PC-9 (cell line): ENCODE measurements at regions not wholly inside any gene's neighbourhood (a gene's known extent, or its start where the extent isn't known, plus 50 kb on each side); places are given as distances from the start of the nearest gene placed in this dataset.

Experiments used
- BruUV-seq: library from RNA; stranded (reverse); fragments of 400-500 nt; replicated peaks from 2 replicates; lab custom pipeline; 2021; lab: Mats Ljungman, UMichigan
- CTCF ChIA-PET: fragments of 300-600 bp; sonication (Branson Sonifier 250); formaldehyde crosslinking; loops from one replicate; lab custom pipeline; 2022; ENCODE audit warnings: antibody characterized with exemption; lab: Charles Lee
- POLR2A ChIA-PET: fragments of 300-600 bp; sonication (Branson Sonifier 250); formaldehyde crosslinking; loops from one replicate; lab custom pipeline; 2022; ENCODE audit warnings: antibody characterized with exemption; ENCODE audit not compliant: unreplicated experiment; lab: Charles Lee
- DNase-seq, 2 experiments: peaks; one replicate each; pipeline versions ENCODE4 v3.0.0 to v3.0.0-alpha.2; 2015 to 2022; ENCODE audit warnings: mixed read lengths in 1 of 2
- H2AFZ ChIP-seq: fragments of 200-600 bp; sonication (generic); 2 replicates; pipeline ENCODE4 v1.8.1; 2017; ENCODE audit warnings: antibody characterized with exemption
- H3F3A ChIP-seq: fragments of 200-600 bp; sonication (generic); 2 replicates; pipeline ENCODE4 v1.8.1; 2017; ENCODE audit warnings: antibody characterized with exemption, mild to moderate bottlenecking, low read depth; ENCODE audit not compliant: insufficient read depth
- H3K27ac ChIP-seq: fragments of 200-600 bp; sonication (generic); 2 replicates; pipeline ENCODE4 v1.6.1; 2016; ENCODE audit warnings: mixed run types
- H3K27me3 ChIP-seq: fragments of 200-600 bp; sonication (generic); 2 replicates; pipeline ENCODE4 v1.6.1; 2016; ENCODE audit warnings: low read depth, mixed run types; ENCODE audit not compliant: insufficient read depth
- H3K36me3 ChIP-seq: fragments of 200-600 bp; sonication (generic); 2 replicates; pipeline ENCODE4 v1.6.1; 2016; ENCODE audit warnings: low read depth, mixed run types
- H3K4me1 ChIP-seq: fragments of 200-600 bp; sonication (generic); replicated peaks from 2 replicates; pipeline ENCODE4 v1.6.1; 2016; ENCODE audit warnings: mixed run types; ENCODE audit not compliant: insufficient read depth
- H3K4me2 ChIP-seq: fragments of 200-600 bp; sonication (generic); 2 replicates; pipeline ENCODE4 v1.6.1; 2017; ENCODE audit warnings: mixed run types
- H3K4me3 ChIP-seq: fragments of 200-600 bp; sonication (generic); 2 replicates; pipeline ENCODE4 v1.6.1; 2016; ENCODE audit warnings: mixed run types
- H3K79me2 ChIP-seq: fragments of 200-600 bp; sonication (generic); 2 replicates; pipeline ENCODE4 v1.6.1; 2017; ENCODE audit warnings: low read depth, mixed run types
- H3K9me2 ChIP-seq: fragments of 200-600 bp; sonication (generic); 2 replicates; pipeline ENCODE4 v1.8.1; 2017; ENCODE audit warnings: mild to moderate bottlenecking; ENCODE audit not compliant: insufficient read depth
- H3K9me3 ChIP-seq: fragments of 200-600 bp; sonication (generic); 2 replicates; pipeline ENCODE4 v1.8.1; 2016; ENCODE audit warnings: low read depth; ENCODE audit not compliant: insufficient read depth
- H4K20me1 ChIP-seq: fragments of 200-600 bp; sonication (generic); 2 replicates; pipeline ENCODE4 v1.8.1; 2017; ENCODE audit not compliant: insufficient read depth
- EZH2 ChIP-seq: fragments of 200-600 bp; sonication (generic); IDR thresholded peaks from 2 replicates; pipeline ENCODE4 v1.8.0; 2017; ENCODE audit warnings: antibody characterized with exemption, low read depth
- intact Hi-C: fragments of 100-400 bp; cut with micrococcal nuclease; formaldehyde crosslinking; loops from one replicate; pipeline ENCODE4 v1.10.0; 2022; ENCODE audit not compliant: unreplicated experiment
- TF ChIP-seq, protein P1 (sequence below): fragments of 200-600 bp; sonication (generic); conservative IDR thresholded peaks from 2 replicates; pipeline ENCODE4 v1.6.1; 2017; ENCODE audit warnings: mixed run types, antibody characterized with exemption, mild to moderate bottlenecking, moderate library complexity

DNA sequence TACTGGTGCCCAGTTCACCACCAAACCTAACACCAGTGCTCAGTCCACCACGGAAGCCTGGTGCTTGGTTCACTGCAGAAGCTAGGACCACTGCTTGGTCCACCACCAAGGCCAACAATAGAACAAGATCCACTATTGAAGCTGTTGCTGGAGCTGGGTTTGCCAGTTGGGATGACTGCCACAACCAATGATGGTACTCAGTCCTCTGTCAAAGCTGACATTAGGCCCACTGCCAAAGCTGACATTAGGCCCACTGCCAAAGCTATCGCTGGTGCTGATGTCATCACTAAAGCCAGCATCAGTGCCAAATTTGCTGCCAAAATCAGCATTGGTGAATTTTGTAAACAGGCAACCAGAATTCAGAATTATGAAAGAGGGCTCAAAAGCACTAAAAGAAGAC, 1850.2 kb upstream of the RAG2 start:
- Histone ChIP-seq H3K9me2 (0 out of 2 replicates have a peak, but pooled peaks cover 4% of the 10 kb centered on the region), H3K27me3 (no peaks in the 10 kb centered on the region), H3K79me2 (no peaks in the 10 kb centered on the region), H3K36me3 (no peaks in the 10 kb centered on the region), H3K4me3 (no peak overlapping the region), H3F3A (no peaks in the 10 kb centered on the region), H3K27ac (no peak overlapping the region), H3K4me1 (no peaks in the 10 kb centered on the region), H2AFZ (no peak overlapping the region), H4K20me1 (no peaks in the 10 kb centered on the region), H3K9me3 (no peaks in the 10 kb centered on the region), H3K4me2 (no peak overlapping the region)
- TF ChIP-seq, protein P1, sequence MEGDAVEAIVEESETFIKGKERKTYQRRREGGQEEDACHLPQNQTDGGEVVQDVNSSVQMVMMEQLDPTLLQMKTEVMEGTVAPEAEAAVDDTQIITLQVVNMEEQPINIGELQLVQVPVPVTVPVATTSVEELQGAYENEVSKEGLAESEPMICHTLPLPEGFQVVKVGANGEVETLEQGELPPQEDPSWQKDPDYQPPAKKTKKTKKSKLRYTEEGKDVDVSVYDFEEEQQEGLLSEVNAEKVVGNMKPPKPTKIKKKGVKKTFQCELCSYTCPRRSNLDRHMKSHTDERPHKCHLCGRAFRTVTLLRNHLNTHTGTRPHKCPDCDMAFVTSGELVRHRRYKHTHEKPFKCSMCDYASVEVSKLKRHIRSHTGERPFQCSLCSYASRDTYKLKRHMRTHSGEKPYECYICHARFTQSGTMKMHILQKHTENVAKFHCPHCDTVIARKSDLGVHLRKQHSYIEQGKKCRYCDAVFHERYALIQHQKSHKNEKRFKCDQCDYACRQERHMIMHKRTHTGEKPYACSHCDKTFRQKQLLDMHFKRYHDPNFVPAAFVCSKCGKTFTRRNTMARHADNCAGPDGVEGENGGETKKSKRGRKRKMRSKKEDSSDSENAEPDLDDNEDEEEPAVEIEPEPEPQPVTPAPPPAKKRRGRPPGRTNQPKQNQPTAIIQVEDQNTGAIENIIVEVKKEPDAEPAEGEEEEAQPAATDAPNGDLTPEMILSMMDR: no peak
- TF ChIP-seq EZH2: no peak
- ChIA-PET CTCF (no interaction called here), POLR2A (no interaction called here)
- no TSS peak for BruUV-seq
- no peak for DNase-seq
- intact Hi-C loops: no loop called here

DNA sequence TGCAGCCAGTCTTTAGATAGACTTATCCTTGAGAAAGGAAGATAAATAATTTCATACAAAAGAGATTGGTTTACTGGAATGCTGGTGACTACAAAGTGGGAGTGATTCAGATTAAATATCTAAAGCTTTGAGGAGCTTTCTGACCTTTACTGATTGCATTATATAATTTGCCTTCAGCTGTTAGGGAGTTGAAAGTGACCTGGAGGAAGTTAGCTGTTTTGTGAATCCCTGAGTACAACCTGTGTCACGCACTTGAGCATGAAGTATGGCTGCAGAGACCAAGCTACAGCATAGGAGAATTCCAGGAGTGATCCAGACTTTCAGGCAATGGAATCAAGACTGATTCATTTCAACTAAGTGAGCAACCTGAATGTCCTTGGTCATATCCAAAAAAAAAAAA, 1848.3 kb upstream of the RAG2 start:
- Histone ChIP-seq H3K27ac (no peak overlapping the region), H3K9me2 (0 out of 2 replicates have a peak, but pooled peaks cover 4% of the 10 kb centered on the region), H3K27me3 (no peaks in the 10 kb centered on the region), H3K36me3 (no peaks in the 10 kb centered on the region), H4K20me1 (no peaks in the 10 kb centered on the region), H3K4me1 (no peaks in the 10 kb centered on the region), H3K4me2 (no peak overlapping the region), H3K79me2 (no peaks in the 10 kb centered on the region), H3F3A (no peaks in the 10 kb centered on the region), H3K9me3 (no peaks in the 10 kb centered on the region), H3K4me3 (no peak overlapping the region), H2AFZ (no peak overlapping the region)
- DNase-seq: peak in 1 of 2 experiments; percentile 3
- ChIA-PET CTCF (interaction anchor here (0.7 kb wide), 1 partner anchor 237 kb away, joined by 5 read pairs; no protein-coding TSS in a partner anchor), POLR2A (interaction anchor here (0.6 kb wide), 1 partner anchor 390 kb away, joined by 7 read pairs; no protein-coding TSS in a partner anchor)
- TF ChIP-seq, protein P1: no peak
- TF ChIP-seq EZH2: no peak
- BruUV-seq: no TSS peak
- intact Hi-C loops: no loop called here

DNA sequence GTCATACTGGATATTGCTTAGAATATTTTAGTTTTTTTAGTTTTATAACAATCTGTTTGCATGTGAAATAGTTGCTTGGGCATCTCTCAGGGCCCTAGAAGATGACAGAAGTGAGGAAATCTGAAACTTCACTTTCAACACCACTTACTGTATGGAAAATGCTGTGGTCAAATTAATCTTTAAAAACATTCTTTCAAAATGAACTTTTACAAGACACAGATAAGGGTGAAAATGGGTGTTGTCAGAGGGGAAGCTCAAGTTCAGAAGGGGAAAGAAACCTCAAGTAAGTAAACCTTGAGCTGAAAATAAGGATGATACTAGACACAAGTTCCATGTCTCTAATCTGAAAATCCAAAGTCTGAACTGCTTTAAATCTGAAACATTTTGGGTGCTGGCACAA, 1840.1 kb upstream of the RAG2 start:
- no peaks in the 10 kb centered on the region for H4K20me1 ChIP-seq
- H3K4me2 ChIP-seq: no peak overlapping the region
- no peaks in the 10 kb centered on the region for H3K9me3 ChIP-seq
- BruUV-seq: no TSS peak
- no peak for DNase-seq
- no peaks in the 10 kb centered on the region for H3K4me1 ChIP-seq
- no peak for TF ChIP-seq EZH2
- TF ChIP-seq, protein P1: no peak
- no peak overlapping the region for H3K27ac ChIP-seq
- no peaks in the 10 kb centered on the region for H3K36me3 ChIP-seq
- ChIA-PET POLR2A (no interaction called here), CTCF (no interaction called here)
- H3F3A ChIP-seq: no peaks in the 10 kb centered on the region
- no peak overlapping the region for H3K4me3 ChIP-seq
- no peaks in the 10 kb centered on the region for H3K27me3 ChIP-seq
- intact Hi-C loops: no loop called here
- H3K79me2 ChIP-seq: no peaks in the 10 kb centered on the region
- H2AFZ ChIP-seq: no peak overlapping the region
- H3K9me2 ChIP-seq: no peaks in the 10 kb centered on the region
